ENCODE measurements at regions not wholly inside any gene's neighbourhood (a gene's known extent, or its start where the extent isn't known, plus 50 kb on each side); places are given as distances from the start of the nearest gene placed in this dataset.
"Not testable (repeated sequence)": the region's sequence is repeated elsewhere in the genome, so short reads cannot be mapped to it uniquely, and the experiment has no call there.

DNA sequence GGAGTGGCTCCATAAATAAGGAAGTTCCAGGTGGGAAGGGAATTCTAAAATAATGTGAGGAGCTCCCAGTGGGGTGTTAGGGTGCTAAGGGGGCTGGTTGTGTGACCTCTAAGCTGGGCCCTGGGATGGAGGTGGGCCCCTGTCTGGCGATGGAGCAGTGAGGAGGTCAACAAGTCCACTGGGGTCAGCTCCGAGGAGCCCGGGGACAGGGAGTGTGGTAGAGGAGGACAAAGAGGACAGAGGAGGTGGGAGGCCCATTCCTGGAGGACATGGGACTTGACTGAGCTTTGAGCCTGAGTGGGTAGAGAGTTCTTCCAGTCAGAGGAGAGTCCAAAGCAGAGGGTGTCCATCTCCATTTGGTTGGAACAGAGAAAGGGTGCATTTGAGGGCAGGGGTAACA lies 390.2 kb downstream of the TSHZ3 start:
- ATAC-seq (no peak), DNase-seq (ENCODE audit: low spot score) (no peak)

GRCh38 chr19:30955112-30956104 lies 393.8 kb downstream of the TSHZ3 start:
- ATAC-seq (no peak), DNase-seq (ENCODE audit: low spot score) (no peak)

- ATAC-seq; DNase-seq (ENCODE audit: low spot score): not testable (repeated sequence)
Observed at GRCh38 chr19:30944276-30944932, 404.8 kb downstream of the TSHZ3 start.

DNA sequence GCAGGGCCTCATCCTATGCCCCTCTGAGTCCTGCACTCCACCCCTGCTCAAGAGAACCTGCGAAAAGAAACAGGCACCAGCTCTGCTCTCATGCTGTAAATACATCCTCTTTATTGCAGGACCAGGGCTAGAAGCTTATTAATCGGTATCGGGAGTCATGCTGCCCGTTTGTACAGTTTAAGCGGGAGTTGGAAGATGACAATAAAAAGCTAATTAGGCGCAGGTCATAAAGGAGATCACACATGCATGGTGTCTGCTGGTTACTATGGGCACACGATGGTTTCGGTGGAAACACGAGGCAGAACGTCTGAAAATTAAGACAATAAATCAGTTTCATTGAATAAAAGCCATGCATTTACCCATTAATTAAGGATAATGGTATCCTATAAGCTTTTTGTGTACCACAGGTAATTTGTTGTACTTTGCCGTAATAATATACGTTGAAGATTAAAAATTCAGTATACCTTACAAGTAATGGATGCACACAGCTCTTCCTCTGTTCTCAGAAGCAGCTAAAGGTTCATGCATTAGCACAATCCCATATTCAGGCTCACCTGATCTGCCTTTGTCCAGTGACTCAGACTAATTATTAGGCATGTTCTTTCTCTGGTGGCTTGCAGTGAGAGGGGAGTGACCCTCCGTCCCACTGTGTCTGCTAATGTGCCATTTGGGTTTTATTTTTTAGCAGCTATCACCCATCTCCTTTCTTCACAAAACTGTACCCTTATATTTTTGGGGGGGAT lies 406.0 kb downstream of the TSHZ3 start:
- DNase-seq (ENCODE audit: low spot score) (no peak), ATAC-seq (no peak)

GRCh38 chr19:30942636-30943035 lies 406.6 kb downstream of the TSHZ3 start:
- DNase-seq (ENCODE audit: low spot score) (no peak), ATAC-seq (no peak)

DNA sequence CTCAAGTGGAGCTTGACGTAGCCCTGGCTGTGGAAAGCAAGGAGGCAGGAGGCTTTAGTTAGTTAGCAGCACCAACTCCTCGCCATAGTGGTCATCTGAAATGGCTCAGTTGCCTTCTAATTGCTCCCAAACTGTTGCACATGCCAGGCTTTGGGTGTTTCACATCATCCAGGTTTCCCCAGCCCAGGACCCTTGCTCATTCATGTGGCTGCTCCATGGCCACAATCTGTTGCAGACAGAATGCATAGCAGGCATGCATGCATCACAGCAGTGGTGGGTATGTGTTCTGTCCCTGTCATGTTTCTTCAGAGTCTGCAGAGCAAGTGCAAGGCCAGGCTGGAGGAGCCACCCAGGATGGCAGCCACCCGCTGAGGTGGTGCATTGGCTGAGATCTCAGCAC lies 407.6 kb downstream of the TSHZ3 start:
- DNase-seq (ENCODE audit: low spot score) = no peak
- ATAC-seq = no peak

GRCh38 chr19:30936276-30936675 lies 413.0 kb downstream of the TSHZ3 start:
- no peak for DNase-seq (ENCODE audit: low spot score)

GRCh38 chr19:30935146-30935545 lies 414.1 kb downstream of the TSHZ3 start:
- ATAC-seq = no peak
- no peak for DNase-seq (ENCODE audit: low spot score)

More at GRCh38 chr19:30936276-30936675, 413.0 kb downstream of the TSHZ3 start:
- no peak for ATAC-seq

DNA sequence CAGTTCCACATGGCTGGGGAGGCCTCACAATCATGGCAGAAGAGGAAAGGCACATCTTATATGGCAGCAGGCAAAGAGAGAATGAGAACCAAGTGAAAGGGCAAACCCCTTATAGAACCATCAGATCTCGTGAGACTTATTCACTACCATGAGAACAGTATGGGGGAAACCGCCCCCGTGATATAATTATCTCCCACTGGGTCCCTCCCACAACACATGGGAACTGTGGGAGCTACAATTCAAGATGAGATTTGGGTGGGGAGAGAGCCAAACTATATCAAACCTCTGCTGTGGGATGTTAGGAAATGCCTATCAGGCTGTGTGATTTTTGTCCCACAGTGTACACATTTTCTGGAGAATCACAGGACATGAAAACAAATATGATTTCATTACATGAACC lies 415.8 kb downstream of the TSHZ3 start:
- DNase-seq (ENCODE audit: low spot score); ATAC-seq: not testable (repeated sequence)

DNA sequence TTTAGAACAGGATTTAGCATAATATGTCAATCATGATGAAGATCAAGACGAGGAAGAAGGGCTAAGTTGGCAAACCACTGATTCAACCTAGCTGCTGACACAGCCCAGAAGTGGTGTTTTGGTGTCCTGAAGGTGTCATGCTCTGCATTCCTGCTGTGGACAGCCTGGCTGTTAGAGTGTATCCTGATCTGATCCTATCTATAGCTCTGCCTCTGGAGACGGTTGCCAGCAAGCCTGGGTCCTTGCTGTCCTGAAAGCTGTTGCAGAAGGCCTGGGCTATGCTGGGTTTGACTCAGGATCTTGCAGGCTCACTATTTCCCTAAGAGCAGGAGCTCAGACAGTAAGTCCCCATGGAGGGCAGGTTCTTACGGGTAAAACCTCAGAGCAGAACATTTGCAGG lies 416.4 kb downstream of the TSHZ3 start:
- DNase-seq (ENCODE audit: low spot score) (no peak), ATAC-seq (no peak)

- DNase-seq (ENCODE audit: low spot score) = no peak
- ATAC-seq = no peak
Observed at GRCh38 chr19:30930941-30931706, 418.1 kb downstream of the TSHZ3 start.

DNA sequence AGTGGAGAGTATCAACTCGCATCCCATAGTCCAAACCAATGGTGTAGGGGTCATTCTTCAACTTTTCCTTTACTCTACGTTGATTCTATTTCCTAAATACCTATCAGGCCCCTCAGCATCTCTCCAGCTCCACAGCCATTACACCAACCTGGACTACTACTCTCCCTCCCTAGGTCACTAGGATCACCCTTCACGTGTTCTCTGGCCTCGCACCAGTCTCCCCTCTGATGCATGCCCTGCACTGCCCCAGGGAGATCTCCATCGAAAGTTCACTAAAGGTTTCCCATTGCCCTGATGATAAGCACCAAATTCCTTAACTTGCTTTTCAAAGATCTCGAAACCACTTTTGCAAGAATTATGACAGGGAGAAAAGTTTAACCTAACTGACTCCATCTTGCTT lies 421.5 kb downstream of the TSHZ3 start:
- no peak for DNase-seq (ENCODE audit: low spot score)
- ATAC-seq = no peak

DNA sequence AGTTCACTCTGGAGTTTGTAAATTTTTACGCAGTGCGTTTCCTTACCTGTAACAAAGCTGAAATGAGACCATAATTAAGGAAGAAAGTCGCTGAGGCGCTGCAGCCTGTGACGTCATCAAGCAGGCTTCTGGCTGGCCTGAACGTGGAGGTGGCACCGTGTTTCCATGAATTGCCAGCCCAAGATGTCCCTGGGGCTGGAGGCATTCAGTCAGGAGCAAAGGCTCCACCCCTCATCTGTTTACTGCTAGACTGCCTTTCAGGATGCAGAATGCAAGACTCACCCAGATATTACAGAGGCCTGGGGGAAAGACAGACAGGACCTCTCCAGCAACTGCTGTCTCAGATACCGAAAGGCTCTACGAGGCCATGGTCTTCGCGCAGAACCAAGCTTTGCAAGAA lies 424.6 kb downstream of the TSHZ3 start:
- ATAC-seq = no peak

GRCh38 chr19:30924069-30924636 lies 425.1 kb downstream of the TSHZ3 start:
- ATAC-seq (no peak), DNase-seq (ENCODE audit: low spot score) (no peak)

More for the DNA sequence above, 424.6 kb downstream of the TSHZ3 start:
- no peak for DNase-seq (ENCODE audit: low spot score)

- no peak for ATAC-seq
- no peak for DNase-seq (ENCODE audit: low spot score)
Observed at GRCh38 chr19:30923621-30924020, 425.6 kb downstream of the TSHZ3 start.

DNA sequence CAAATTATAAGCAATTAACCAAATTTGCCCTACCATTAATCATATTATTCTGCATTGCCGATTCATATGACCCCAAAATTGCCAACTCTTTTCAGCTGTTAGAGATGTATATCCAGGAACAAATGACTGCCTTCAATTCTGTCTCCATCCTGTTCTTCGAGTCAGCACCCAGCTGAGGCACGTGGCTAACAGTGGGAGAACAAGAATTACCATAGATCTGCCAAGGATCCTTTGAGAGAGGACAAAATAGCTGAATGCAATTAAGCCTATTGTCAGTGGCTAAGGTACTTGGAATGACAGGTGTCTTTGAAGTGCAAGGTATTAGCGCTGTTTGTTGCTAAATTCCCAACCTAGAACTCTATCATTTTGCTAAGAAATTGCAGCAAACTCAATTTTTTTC lies 426.1 kb downstream of the TSHZ3 start:
- no peak for DNase-seq (ENCODE audit: low spot score)
- ATAC-seq = no peak

GRCh38 chr19:30920222-30920621 lies 429.0 kb downstream of the TSHZ3 start:
- no peak for DNase-seq (ENCODE audit: low spot score)
- no peak for ATAC-seq

DNA sequence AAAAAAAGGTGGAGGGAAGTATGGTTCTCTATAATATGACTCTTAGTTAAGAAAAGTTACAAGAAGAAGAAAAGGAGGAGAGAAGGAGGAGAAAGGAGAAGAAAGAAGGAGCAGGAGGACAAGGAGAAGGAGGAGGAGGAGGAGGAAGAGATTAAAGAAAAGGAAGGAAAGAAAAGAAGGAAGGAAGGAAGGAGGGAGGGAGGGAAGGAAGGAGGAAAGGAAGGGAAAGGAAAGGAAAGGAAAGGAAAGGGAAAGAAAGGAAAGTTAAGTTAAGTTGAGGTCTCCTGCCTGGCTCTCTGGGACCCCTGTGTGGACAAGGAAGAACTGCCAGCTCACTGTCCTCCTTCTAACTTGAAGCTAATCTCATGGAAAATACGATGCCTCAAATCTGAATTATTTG lies 429.5 kb downstream of the TSHZ3 start:
- no peak for ATAC-seq

DNA sequence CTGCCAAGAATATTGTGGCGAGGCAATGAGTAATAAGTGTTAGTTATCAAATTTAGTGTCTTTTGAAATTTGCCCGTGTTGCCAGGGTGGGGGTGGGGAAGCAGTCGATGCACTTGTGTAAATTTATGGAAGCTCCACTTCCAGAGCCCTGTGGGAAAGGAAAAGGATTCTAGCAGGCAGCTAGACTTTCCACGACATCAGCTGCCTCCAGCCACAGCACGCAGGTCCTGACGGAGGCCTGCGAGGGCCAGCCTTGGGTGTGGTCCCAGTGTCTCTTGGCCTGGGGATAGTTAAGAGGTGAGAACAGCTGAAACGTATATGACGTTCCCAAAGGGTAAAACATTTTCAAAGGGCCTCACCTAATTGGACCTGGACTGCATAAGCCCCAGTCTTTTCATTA lies 433.0 kb downstream of the TSHZ3 start:
- ATAC-seq = no peak
- DNase-seq (ENCODE audit: low spot score) = no peak

More for the DNA sequence above, 429.5 kb downstream of the TSHZ3 start:
- no peak for DNase-seq (ENCODE audit: low spot score)

DNA sequence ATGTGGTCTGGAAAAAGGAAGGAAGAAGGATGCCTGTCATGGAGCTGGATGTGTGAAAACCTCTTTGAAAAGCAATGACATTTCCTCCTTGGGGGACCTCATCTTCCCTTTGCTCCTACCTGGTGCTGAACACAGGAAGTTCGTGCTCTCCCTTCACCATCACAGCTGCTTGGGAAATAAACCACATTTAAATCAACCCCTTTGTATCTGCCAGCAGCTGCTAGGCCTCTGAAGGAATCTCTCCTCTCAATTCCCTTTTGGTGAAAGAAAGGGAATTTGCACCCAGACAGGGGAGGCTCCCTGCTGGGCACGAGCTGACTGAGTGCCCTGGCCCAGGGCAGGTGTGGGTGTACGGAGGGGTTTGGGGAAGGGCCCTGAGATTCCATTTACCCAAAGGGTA lies 437.7 kb downstream of the TSHZ3 start:
- no peak for DNase-seq (ENCODE audit: low spot score)
- no peak for ATAC-seq

Data from left lobe of liver (tissue), 2 donors.